Activated T-cell treated with anti-CD3 and anti-CD28 coated beads, Interleukin-2, amount 50 U/mL, for 24 hours (primary cell): ENCODE measurements at regions not wholly inside any gene's neighbourhood (a gene's known extent, or its start where the extent isn't known, plus 50 kb on each side); places are given as distances from the start of the nearest gene placed in this dataset.

ENCODE experiments used
- DNase-seq: peaks from one replicate; pipeline ENCODE4 v3.0.0-alpha.2; 2020
- H3K27ac Mint-ChIP-seq: 2 replicates; pipeline ENCODE4 v1.8.0; 2020; ENCODE audit warnings: mild to moderate bottlenecking, mixed read lengths
- H3K27me3 Mint-ChIP-seq: 2 replicates; pipeline ENCODE4 v1.8.0; 2020; ENCODE audit warnings: mixed read lengths
- H3K36me3 Mint-ChIP-seq: 2 replicates; pipeline ENCODE4 v1.8.0; 2020; ENCODE audit warnings: low read depth, mixed read lengths
- H3K4me1 Mint-ChIP-seq: 2 replicates; pipeline ENCODE4 v1.8.0; 2020; ENCODE audit warnings: low read depth, mixed read lengths
- H3K4me3 Mint-ChIP-seq: 2 replicates; pipeline ENCODE4 v1.8.0; 2020; ENCODE audit warnings: mild to moderate bottlenecking, moderate library complexity, mixed read lengths
- H3K9me3 Mint-ChIP-seq: 2 replicates; pipeline ENCODE4 v1.8.0; 2020; ENCODE audit warnings: mixed read lengths

- DNase-seq = no peak
- no peaks in the 10 kb centered on the region for H3K4me1 Mint-ChIP-seq
Observed at GRCh38 chr15:77810130-77810571, 177.4 kb upstream of the LINGO1 start.

GRCh38 chr15:77808581-77809177 lies 176.0 kb upstream of the LINGO1 start:
- Mint-ChIP-seq H3K36me3 (no peaks in the 10 kb centered on the region), H3K4me1 (no peaks in the 10 kb centered on the region), H3K27me3 (no peaks in the 10 kb centered on the region), H3K4me3 (no peak overlapping the region), H3K9me3 (no peaks in the 10 kb centered on the region), H3K27ac (no peak overlapping the region)
- no peak for DNase-seq

More at GRCh38 chr15:77810130-77810571, 177.4 kb upstream of the LINGO1 start:
- Mint-ChIP-seq H3K27me3 (no peaks in the 10 kb centered on the region), H3K4me3 (no peak overlapping the region), H3K9me3 (no peaks in the 10 kb centered on the region), H3K27ac (no peak overlapping the region), H3K36me3 (no peaks in the 10 kb centered on the region)

GRCh38 chr15:77808075-77808474 lies 175.4 kb upstream of the LINGO1 start:
- Mint-ChIP-seq H3K9me3 (no peaks in the 10 kb centered on the region), H3K4me1 (no peaks in the 10 kb centered on the region), H3K4me3 (no peak overlapping the region), H3K27ac (no peak overlapping the region), H3K36me3 (no peaks in the 10 kb centered on the region), H3K27me3 (no peaks in the 10 kb centered on the region)
- DNase-seq = no peak

- Mint-ChIP-seq H3K36me3 (no peaks in the 10 kb centered on the region), H3K27ac (no peak overlapping the region), H3K4me3 (no peak overlapping the region), H3K27me3 (no peaks in the 10 kb centered on the region), H3K9me3 (no peaks in the 10 kb centered on the region), H3K4me1 (no peaks in the 10 kb centered on the region)
- no peak for DNase-seq
Observed at GRCh38 chr15:77807611-77808010, 174.9 kb upstream of the LINGO1 start.

GRCh38 chr15:77807115-77807514 lies 174.4 kb upstream of the LINGO1 start:
- H3K27me3 Mint-ChIP-seq = no peaks in the 10 kb centered on the region
- no peaks in the 10 kb centered on the region for H3K9me3 Mint-ChIP-seq
- no peak for DNase-seq
- H3K36me3 Mint-ChIP-seq = no peaks in the 10 kb centered on the region
- no peaks in the 10 kb centered on the region for H3K4me1 Mint-ChIP-seq
- no peak overlapping the region for H3K27ac Mint-ChIP-seq
- H3K4me3 Mint-ChIP-seq = no peak overlapping the region

GRCh38 chr15:77804210-77804609 lies 171.5 kb upstream of the LINGO1 start:
- H3K27ac Mint-ChIP-seq = no peak overlapping the region
- H3K36me3 Mint-ChIP-seq = no peaks in the 10 kb centered on the region
- DNase-seq = no peak
- no peaks in the 10 kb centered on the region for H3K4me1 Mint-ChIP-seq
- no peaks in the 10 kb centered on the region for H3K9me3 Mint-ChIP-seq
- H3K4me3 Mint-ChIP-seq = no peak overlapping the region
- H3K27me3 Mint-ChIP-seq = no peaks in the 10 kb centered on the region

- no peak for DNase-seq
- H3K4me3 Mint-ChIP-seq = no peak overlapping the region
- H3K27me3 Mint-ChIP-seq = no peaks in the 10 kb centered on the region
- H3K27ac Mint-ChIP-seq = no peak overlapping the region
- H3K4me1 Mint-ChIP-seq = no peaks in the 10 kb centered on the region
- no peaks in the 10 kb centered on the region for H3K9me3 Mint-ChIP-seq
- no peaks in the 10 kb centered on the region for H3K36me3 Mint-ChIP-seq
Observed at GRCh38 chr15:77803487-77803886, 170.8 kb upstream of the LINGO1 start.

GRCh38 chr15:77800305-77800704 lies 167.6 kb upstream of the LINGO1 start:
- H3K36me3 Mint-ChIP-seq = no peaks in the 10 kb centered on the region
- no peak for DNase-seq
- no peak overlapping the region for H3K27ac Mint-ChIP-seq
- peaks cover 3% of the 10 kb centered on the region for H3K4me1 Mint-ChIP-seq
- H3K4me3 Mint-ChIP-seq = no peak overlapping the region
- no peaks in the 10 kb centered on the region for H3K27me3 Mint-ChIP-seq
- no peaks in the 10 kb centered on the region for H3K9me3 Mint-ChIP-seq

- H3K4me3 Mint-ChIP-seq = no peak overlapping the region
- H3K4me1 Mint-ChIP-seq = peaks cover 3% of the 10 kb centered on the region
- no peaks in the 10 kb centered on the region for H3K9me3 Mint-ChIP-seq
- H3K27ac Mint-ChIP-seq = no peak overlapping the region
- no peak for DNase-seq
- no peaks in the 10 kb centered on the region for H3K27me3 Mint-ChIP-seq
- H3K36me3 Mint-ChIP-seq = no peaks in the 10 kb centered on the region
Observed at GRCh38 chr15:77798847-77799246, 166.1 kb upstream of the LINGO1 start.

GRCh38 chr15:77798151-77798835 lies 165.6 kb upstream of the LINGO1 start:
- Mint-ChIP-seq H3K36me3 (no peaks in the 10 kb centered on the region), H3K27me3 (no peaks in the 10 kb centered on the region), H3K4me1 (peaks cover 3% of the 10 kb centered on the region), H3K4me3 (no peak overlapping the region), H3K9me3 (no peaks in the 10 kb centered on the region), H3K27ac (no peak overlapping the region)
- no peak for DNase-seq

GRCh38 chr15:77797270-77797669 lies 164.6 kb upstream of the LINGO1 start:
- H3K36me3 Mint-ChIP-seq = no peaks in the 10 kb centered on the region
- H3K4me1 Mint-ChIP-seq = peaks cover 3% of the 10 kb centered on the region
- no peak overlapping the region for H3K27ac Mint-ChIP-seq
- no peak for DNase-seq
- no peak overlapping the region for H3K4me3 Mint-ChIP-seq
- H3K9me3 Mint-ChIP-seq = no peaks in the 10 kb centered on the region
- no peaks in the 10 kb centered on the region for H3K27me3 Mint-ChIP-seq

GRCh38 chr15:77796046-77796729 lies 163.5 kb upstream of the LINGO1 start:
- H3K27ac Mint-ChIP-seq = no peak overlapping the region
- no peaks in the 10 kb centered on the region for H3K36me3 Mint-ChIP-seq
- H3K27me3 Mint-ChIP-seq = no peaks in the 10 kb centered on the region
- no peak for DNase-seq
- no peaks in the 10 kb centered on the region for H3K9me3 Mint-ChIP-seq
- peaks cover 3% of the 10 kb centered on the region for H3K4me1 Mint-ChIP-seq
- H3K4me3 Mint-ChIP-seq = no peak overlapping the region

- H3K4me3 Mint-ChIP-seq = no peak overlapping the region
- H3K36me3 Mint-ChIP-seq = no peaks in the 10 kb centered on the region
- no peaks in the 10 kb centered on the region for H3K9me3 Mint-ChIP-seq
- no peak for DNase-seq
- H3K27ac Mint-ChIP-seq = no peak overlapping the region
- peaks cover 3% of the 10 kb centered on the region for H3K4me1 Mint-ChIP-seq
- no peaks in the 10 kb centered on the region for H3K27me3 Mint-ChIP-seq
Observed at GRCh38 chr15:77795446-77795845, 162.7 kb upstream of the LINGO1 start.

- no peaks in the 10 kb centered on the region for H3K27me3 Mint-ChIP-seq
- H3K36me3 Mint-ChIP-seq = no peaks in the 10 kb centered on the region
- H3K9me3 Mint-ChIP-seq = no peaks in the 10 kb centered on the region
- peaks cover under 1% of the 10 kb centered on the region for H3K4me1 Mint-ChIP-seq
- H3K4me3 Mint-ChIP-seq = no peak overlapping the region
- no peak overlapping the region for H3K27ac Mint-ChIP-seq
- no peak for DNase-seq
Observed at GRCh38 chr15:77791941-77792340, 159.2 kb upstream of the LINGO1 start.

- peaks cover 5% of the 10 kb centered on the region for H3K27me3 Mint-ChIP-seq
- no peaks in the 10 kb centered on the region for H3K36me3 Mint-ChIP-seq
- no peaks in the 10 kb centered on the region for H3K4me1 Mint-ChIP-seq
- H3K27ac Mint-ChIP-seq = no peak overlapping the region
- H3K4me3 Mint-ChIP-seq = no peak overlapping the region
- DNase-seq = no peak
- no peaks in the 10 kb centered on the region for H3K9me3 Mint-ChIP-seq
Observed at GRCh38 chr15:77790481-77790880, 157.8 kb upstream of the LINGO1 start.
